Mesenchymal stem cell (in vitro differentiated cells and primary cell): ENCODE measurements at regions not wholly inside any gene's neighbourhood (a gene's known extent, or its start where the extent isn't known, plus 50 kb on each side); places are given as distances from the start of the nearest gene placed in this dataset.
A peak's percentile ranks its signal among the peaks of the same experiment; 100 is the strongest.

Experiments
- DNase-seq: peaks from one replicate; pipeline ENCODE4 v3.0.0-alpha.2; 2013
- H2AFZ ChIP-seq: one replicate; pipeline ENCODE4 v1.6.1; 2013; ENCODE audit warnings: low read depth, mild to moderate bottlenecking, control low read depth, inconsistent platforms, low read length, moderate library complexity
- H2AK5ac ChIP-seq: 2 replicates; pipeline ENCODE4 v1.6.1; 2013; ENCODE audit warnings: low read length, moderate library complexity, mild to moderate bottlenecking, inconsistent platforms; ENCODE audit not compliant: severe bottlenecking
- H2BK120ac ChIP-seq: one replicate; pipeline ENCODE4 v1.6.1; 2013; ENCODE audit warnings: low read depth, mild to moderate bottlenecking, inconsistent platforms, low read length, moderate library complexity
- H2BK12ac ChIP-seq, 2 experiments: one replicate each; pipeline ENCODE4 v1.6.1; 2013; ENCODE audit warnings: inconsistent platforms in 2 of 2, low read length in 2 of 2, mild to moderate bottlenecking in 2 of 2, moderate library complexity in 2 of 2, control low read depth in 1 of 2
- H2BK15ac ChIP-seq: one replicate; pipeline ENCODE4 v1.6.1; 2013; ENCODE audit warnings: mild to moderate bottlenecking, low read depth, inconsistent platforms; ENCODE audit not compliant: poor library complexity, severe bottlenecking
- H2BK5ac ChIP-seq: 2 replicates; pipeline ENCODE4 v1.6.1; 2013; ENCODE audit warnings: low read depth, mild to moderate bottlenecking, low read length, control low read depth, inconsistent platforms; ENCODE audit not compliant: poor library complexity, severe bottlenecking
- H3K14ac ChIP-seq, 2 experiments: one replicate each; pipeline ENCODE4 v1.6.1; 2013; ENCODE audit warnings: inconsistent platforms in 2 of 2, low read length in 2 of 2, control low read depth in 1 of 2, mild to moderate bottlenecking in 1 of 2, moderate library complexity in 1 of 2
- H3K18ac ChIP-seq, 2 experiments: one replicate each; pipeline ENCODE4 v1.6.1; 2013; ENCODE audit warnings: inconsistent platforms in 2 of 2, low read length in 2 of 2, control low read depth in 1 of 2, low read depth in 1 of 2, mild to moderate bottlenecking in 1 of 2
- H3K23ac ChIP-seq, 2 experiments: one replicate each; pipeline ENCODE4 v1.6.1; 2013; ENCODE audit warnings: inconsistent platforms in 2 of 2, low read length in 2 of 2, mild to moderate bottlenecking in 2 of 2, moderate library complexity in 2 of 2, control low read depth in 1 of 2
- H3K27ac ChIP-seq: 2 replicates; pipeline ENCODE4 v1.5.1; 2013; ENCODE audit warnings: mild to moderate bottlenecking, moderate library complexity, low read length, control low read depth, inconsistent platforms; ENCODE audit not compliant: poor library complexity, severe bottlenecking
- H3K27me3 ChIP-seq, 2 experiments: 2 replicates each; pipeline versions ENCODE4 v1.6.1 to v1.7.0; 2013; ENCODE audit warnings: low read length in 2 of 2, mild to moderate bottlenecking in 2 of 2, moderate library complexity in 2 of 2, control low read depth in 1 of 2, inconsistent platforms in 1 of 2; ENCODE audit not compliant: control insufficient read depth in 1 of 2, insufficient read depth in 1 of 2
- H3K36me3 ChIP-seq, 2 experiments: 2 replicates each; pipeline versions ENCODE4 v1.6.1 to v1.7.0; 2013; ENCODE audit warnings: low read length in 2 of 2, control low read depth in 1 of 2, inconsistent platforms in 1 of 2, low read depth in 1 of 2, mild to moderate bottlenecking in 1 of 2; ENCODE audit not compliant: insufficient read depth in 2 of 2, control insufficient read depth in 1 of 2
- H3K4ac ChIP-seq, 2 experiments: one replicate each; pipeline ENCODE4 v1.6.1; 2013; ENCODE audit warnings: inconsistent platforms in 2 of 2, low read length in 2 of 2, mild to moderate bottlenecking in 2 of 2, moderate library complexity in 2 of 2, control low read depth in 1 of 2, low read depth in 1 of 2
- H3K4me1 ChIP-seq: 2 replicates; pipeline ENCODE4 v1.6.1; 2013; ENCODE audit warnings: low read depth, low read length, control low read depth; ENCODE audit not compliant: control insufficient read depth, insufficient read depth
- H3K4me2 ChIP-seq: 2 replicates; pipeline ENCODE4 v1.6.1; 2013; ENCODE audit warnings: low read length, mild to moderate bottlenecking, inconsistent platforms; ENCODE audit not compliant: poor library complexity, severe bottlenecking
- H3K4me3 ChIP-seq, 2 experiments: 2 replicates each; pipeline versions ENCODE4 v1.5.1 to v1.7.0; 2013; ENCODE audit warnings: low read length in 2 of 2, mild to moderate bottlenecking in 2 of 2, control low read depth in 1 of 2, low read depth in 1 of 2; ENCODE audit not compliant: insufficient read depth in 1 of 2
- H3K79me1 ChIP-seq: replicated peaks from 2 replicates; pipeline ENCODE4 v1.6.1; 2013; ENCODE audit warnings: mild to moderate bottlenecking, control low read depth, low read length, inconsistent platforms; ENCODE audit not compliant: poor library complexity, severe bottlenecking
- H3K9ac ChIP-seq: 2 replicates; pipeline ENCODE4 v1.7.0; 2013; ENCODE audit warnings: mild to moderate bottlenecking, low read length, moderate library complexity
- H3K9me3 ChIP-seq: 2 replicates; pipeline ENCODE4 v1.7.0; 2013; ENCODE audit warnings: mild to moderate bottlenecking, low read length; ENCODE audit not compliant: control insufficient read depth
- H4K8ac ChIP-seq: one replicate; pipeline ENCODE4 v1.6.1; 2013; ENCODE audit warnings: inconsistent platforms, mild to moderate bottlenecking, low read length, moderate library complexity
- H4K91ac ChIP-seq: one replicate; pipeline ENCODE4 v1.6.1; 2013; ENCODE audit warnings: mild to moderate bottlenecking, low read length, inconsistent platforms
- WGBS: methylation state at CpG from one replicate; pipeline ENCODE4 v1.1.7; 2013; ENCODE audit warnings: mixed read lengths; 5-methylcytosine and 5-hydroxymethylcytosine counted together

DNA sequence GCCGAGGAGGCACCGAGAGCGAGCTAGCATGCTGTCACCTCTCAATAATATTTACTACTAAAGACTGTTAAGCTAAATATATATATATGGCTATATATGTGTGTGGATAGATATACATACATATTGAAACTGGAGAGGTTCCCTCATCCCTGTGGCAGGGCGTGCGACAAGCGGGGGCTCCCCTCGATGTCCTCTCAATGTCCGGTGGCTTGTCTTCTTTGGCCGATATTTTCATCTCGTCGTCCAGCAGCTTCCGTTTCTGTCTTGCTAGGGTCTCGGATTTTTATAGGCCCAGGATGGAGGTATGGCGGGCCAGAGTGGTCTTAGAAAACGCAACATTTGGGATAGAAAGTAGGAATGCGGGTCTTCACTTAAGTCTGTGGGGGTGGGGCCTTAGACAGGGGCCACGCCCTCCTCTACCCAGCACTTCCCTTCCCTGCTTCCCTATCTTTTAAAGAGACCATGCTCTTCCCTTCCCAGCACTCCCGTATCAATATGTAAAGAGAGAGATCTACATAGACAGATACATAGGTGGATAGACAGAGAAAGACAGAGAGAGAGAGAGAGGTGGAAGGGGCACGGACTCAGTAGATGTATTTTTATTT is 866.8 kb downstream of the DSC3 start:
- Histone ChIP-seq H3K14ac (no peak overlapping the region), H4K8ac (no peak overlapping the region), H2AFZ (no peak overlapping the region), H3K4ac (no peak overlapping the region), H2AK5ac (peak overlapping the region; percentile 76), H3K36me3 (peaks cover 0 to 5% of the 10 kb centered on the region in 2 experiments), H3K9ac (no peak overlapping the region), H3K23ac (no peak overlapping the region), H2BK120ac (no peak overlapping the region), H3K4me2 (no peak overlapping the region), H3K4me1 (peaks cover 3% of the 10 kb centered on the region), H3K18ac (no peak overlapping the region), H3K79me1 (no peaks in the 10 kb centered on the region), H3K9me3 (peaks cover 3% of the 10 kb centered on the region), H4K91ac (no peak overlapping the region), H2BK15ac (no peak overlapping the region), H3K27me3 (no peaks in the 10 kb centered on the region), H3K27ac (no peak overlapping the region), H2BK5ac (peak overlapping the region; percentile 70), H3K4me3 (no peak overlapping the region), H2BK12ac (no peak overlapping the region)
- 99% methylated on average over 9 of the region's 19 CpGs for WGBS
- DNase-seq = no peak

DNA sequence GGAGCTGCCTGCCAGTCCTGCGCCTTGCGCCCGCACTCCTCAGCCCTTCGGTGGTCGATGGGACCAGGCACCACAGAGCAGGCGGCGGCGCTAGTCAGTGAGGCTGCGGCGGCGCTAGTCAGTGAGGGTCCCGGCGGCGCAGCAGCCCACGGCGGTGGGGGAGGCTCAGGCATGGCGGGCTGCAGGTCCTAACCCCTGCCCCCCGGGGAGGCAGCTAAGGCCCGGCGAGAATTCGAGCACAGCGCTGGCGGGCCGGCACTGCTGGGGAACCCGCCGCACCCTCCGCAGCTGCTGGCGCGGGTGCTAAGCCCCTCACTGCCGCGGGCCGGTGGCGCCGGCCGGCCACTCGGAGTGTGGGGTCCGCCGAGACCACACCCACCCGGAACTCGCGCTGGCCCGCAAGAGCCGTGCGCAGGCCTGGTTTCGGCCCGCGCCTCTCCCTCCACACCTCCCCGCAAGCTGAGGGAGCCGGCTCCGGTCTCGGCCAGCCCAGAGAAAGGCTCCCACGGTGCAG is 867.4 kb downstream of the DSC3 start:
- no peak overlapping the region for H4K91ac ChIP-seq
- no peak overlapping the region for H3K14ac ChIP-seq
- H3K4ac ChIP-seq = no peak overlapping the region
- no peak overlapping the region for H3K4me2 ChIP-seq
- H2AFZ ChIP-seq = no peak overlapping the region
- H3K9ac ChIP-seq = no peak overlapping the region
- H3K27me3 ChIP-seq = no peaks in the 10 kb centered on the region
- no peak overlapping the region for H2BK15ac ChIP-seq
- H3K36me3 ChIP-seq = peaks cover 0 to 5% of the 10 kb centered on the region in 2 experiments
- H2BK120ac ChIP-seq = no peak overlapping the region
- H3K23ac ChIP-seq = no peak overlapping the region
- no peak for DNase-seq
- no peak overlapping the region for H2BK5ac ChIP-seq
- H3K4me1 ChIP-seq = peaks cover 3% of the 10 kb centered on the region
- H4K8ac ChIP-seq = no peak overlapping the region
- peak overlapping the region; percentile 76 for H2AK5ac ChIP-seq
- no peak overlapping the region for H3K4me3 ChIP-seq
- H2BK12ac ChIP-seq = no peak overlapping the region
- no peak overlapping the region for H3K27ac ChIP-seq
- 99% methylated on average over 48 of the region's 52 CpGs for WGBS
- peaks cover 3% of the 10 kb centered on the region for H3K9me3 ChIP-seq
- no peaks in the 10 kb centered on the region for H3K79me1 ChIP-seq
- no peak overlapping the region for H3K18ac ChIP-seq

- Histone ChIP-seq H3K9me3 (peaks cover 7% of the 10 kb centered on the region), H2BK15ac (no peak overlapping the region), H3K27ac (no peak overlapping the region), H3K9ac (no peak overlapping the region), H3K27me3 (no peaks in the 10 kb centered on the region), H3K18ac (no peak overlapping the region), H4K8ac (no peak overlapping the region), H2AFZ (no peak overlapping the region), H3K79me1 (no peaks in the 10 kb centered on the region), H2BK5ac (no peak overlapping the region), H3K4me1 (no peaks in the 10 kb centered on the region), H2BK12ac (no peak overlapping the region), H3K23ac (no peak overlapping the region), H3K4ac (no peak overlapping the region), H3K4me3 (no peak overlapping the region), H4K91ac (no peak overlapping the region), H2BK120ac (no peak overlapping the region), H3K4me2 (no peak overlapping the region), H2AK5ac (no peak overlapping the region), H3K14ac (no peak overlapping the region), H3K36me3 (no peaks in the 10 kb centered on the region)
- WGBS = no CpG with 5 or more reads among the region's 2 CpGs
- no peak for DNase-seq
Observed at GRCh38 chr18:30163573-30163972, 879.0 kb downstream of the DSC3 start.

DNA sequence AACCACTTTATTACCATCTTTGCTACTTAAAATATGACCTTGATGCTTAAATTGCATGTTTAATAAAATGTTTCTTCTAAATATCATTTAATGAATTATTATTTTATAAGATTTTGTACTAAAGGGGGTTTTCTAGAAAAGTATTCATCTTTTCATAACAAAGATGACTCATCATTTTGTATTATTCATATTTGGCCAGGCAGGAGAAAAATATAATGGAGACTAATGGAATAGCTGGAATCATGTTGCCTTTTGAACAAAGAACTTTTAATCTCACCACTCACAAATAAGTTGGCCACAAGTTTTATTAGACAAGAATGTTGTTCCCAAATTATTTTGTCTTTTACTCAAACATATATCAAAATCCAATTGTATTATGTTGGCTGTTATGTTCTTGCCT is 882.4 kb downstream of the DSC3 start:
- Histone ChIP-seq H3K14ac (no peak overlapping the region), H3K4ac (no peak overlapping the region)
- no peak for DNase-seq

More for the DNA sequence above, 882.4 kb downstream of the DSC3 start:
- Histone ChIP-seq H3K4me3 (no peak overlapping the region), H3K4me2 (no peak overlapping the region), H3K9me3 (no peaks in the 10 kb centered on the region), H3K27me3 (no peaks in the 10 kb centered on the region), H3K18ac (no peak overlapping the region), H3K36me3 (no peaks in the 10 kb centered on the region), H3K79me1 (no peaks in the 10 kb centered on the region), H2BK15ac (no peak overlapping the region), H3K27ac (no peak overlapping the region), H4K8ac (no peak overlapping the region), H2BK5ac (no peak overlapping the region), H3K4me1 (no peaks in the 10 kb centered on the region), H2BK120ac (no peak overlapping the region), H3K9ac (no peak overlapping the region), H2AK5ac (no peak overlapping the region), H2AFZ (no peak overlapping the region), H4K91ac (no peak overlapping the region), H3K23ac (no peak overlapping the region), H2BK12ac (no peak overlapping the region)
